ENCODE measurements at regions not wholly inside any gene's neighbourhood (a gene's known extent, or its start where the extent isn't known, plus 50 kb on each side); places are given as distances from the start of the nearest gene placed in this dataset.

GRCh38 chr5:44868541-44868940 lies 59.8 kb downstream of the MRPS30 start:
- intact Hi-C loops (cut with micrococcal nuclease), result no loop called here

GRCh38 chr5:44869928-44870327 lies 61.2 kb downstream of the MRPS30 start:
- intact Hi-C loops (cut with micrococcal nuclease), result loop anchor here (10.0 kb wide), 1 partner anchor 1355 kb away; the partner anchor contains the start of gene C5orf34

- intact Hi-C loops (cut with micrococcal nuclease), result loop anchor here (10.0 kb wide), 1 partner anchor 1356 kb away; the partner anchor contains the start of gene C5orf34
These were observed 61.7 kb downstream of the MRPS30 start for GRCh38 chr5:44870430-44870829.

- intact Hi-C loops (cut with micrococcal nuclease), result loop anchor here (10.0 kb wide), 1 partner anchor 1357 kb away; the partner anchor contains the start of gene C5orf34
These were observed 62.7 kb downstream of the MRPS30 start for GRCh38 chr5:44871401-44871800.

GRCh38 chr5:44875661-44876605 lies 67.2 kb downstream of the MRPS30 start:
- intact Hi-C loops (cut with micrococcal nuclease), result loop anchor here (1.0 to 10.0 kb wide), 5 partner anchors 10 to 1564 kb away; partner anchors contain the start of genes C5orf34, HMGCS1 and MRPS30

GRCh38 chr5:44881266-44881665 lies 72.5 kb downstream of the MRPS30 start:
- intact Hi-C loops (cut with micrococcal nuclease), result no loop called here

GRCh38 chr5:44884036-44884435 lies 75.3 kb downstream of the MRPS30 start:
- intact Hi-C loops (cut with micrococcal nuclease), result no loop called here

- intact Hi-C loops (cut with micrococcal nuclease), result loop anchor here (1.0 kb wide), 1 partner anchor 11 kb away; no protein-coding TSS in a partner anchor
These were observed 77.2 kb downstream of the MRPS30 start for GRCh38 chr5:44885903-44886302.

GRCh38 chr5:44887722-44888121 lies 79.0 kb downstream of the MRPS30 start:
- intact Hi-C loops (cut with micrococcal nuclease), result no loop called here

- intact Hi-C loops (cut with micrococcal nuclease), result no loop called here
These were observed 79.7 kb downstream of the MRPS30 start for GRCh38 chr5:44888435-44888834.

- intact Hi-C loops (cut with micrococcal nuclease), result no loop called here
These were observed 82.4 kb downstream of the MRPS30 start for GRCh38 chr5:44891116-44891515.

GRCh38 chr5:44900273-44900954 lies 91.7 kb downstream of the MRPS30 start:
- intact Hi-C loops (cut with micrococcal nuclease), result no loop called here

- intact Hi-C loops (cut with micrococcal nuclease), result no loop called here
These were observed 98.6 kb downstream of the MRPS30 start for GRCh38 chr5:44907396-44907795.

GRCh38 chr5:44909004-44909403 lies 100.3 kb downstream of the MRPS30 start:
- intact Hi-C loops (cut with micrococcal nuclease), result no loop called here

- intact Hi-C loops (cut with micrococcal nuclease), result no loop called here
These were observed 102.8 kb downstream of the MRPS30 start for GRCh38 chr5:44911501-44911900.

- intact Hi-C loops (cut with micrococcal nuclease), result no loop called here
These were observed 105.5 kb downstream of the MRPS30 start for GRCh38 chr5:44914221-44914620.

- intact Hi-C loops (cut with micrococcal nuclease), result no loop called here
These were observed 110.8 kb downstream of the MRPS30 start for GRCh38 chr5:44919560-44919959.

- intact Hi-C loops (cut with micrococcal nuclease), result no loop called here
These were observed 118.5 kb downstream of the MRPS30 start for GRCh38 chr5:44927115-44927733.

GRCh38 chr5:44932922-44933585 lies 124.3 kb downstream of the MRPS30 start:
- intact Hi-C loops (cut with micrococcal nuclease), result loop anchor here (5.0 kb wide), 2 partner anchors 56 to 126 kb away; partner anchors contain the start of gene MRPS30

GRCh38 chr5:44933686-44934085 lies 124.9 kb downstream of the MRPS30 start:
- intact Hi-C loops (cut with micrococcal nuclease), result loop anchor here (5.0 kb wide), 2 partner anchors 56 to 126 kb away; partner anchors contain the start of gene MRPS30

GRCh38 chr5:44935262-44935661 lies 126.5 kb downstream of the MRPS30 start:
- intact Hi-C loops (cut with micrococcal nuclease), result no loop called here

Data from T-helper 1 cell treated with Interleukin-12 subunit alpha and Interleukin-12 subunit beta and Interleukin-4 antibody, amounts not matched to agents 30 ng/mL and 1 ng/mL, for 36 hours (primary cell).